ENCODE measurements at regions not wholly inside any gene's neighbourhood (a gene's known extent, or its start where the extent isn't known, plus 50 kb on each side); places are given as distances from the start of the nearest gene placed in this dataset.

DNA sequence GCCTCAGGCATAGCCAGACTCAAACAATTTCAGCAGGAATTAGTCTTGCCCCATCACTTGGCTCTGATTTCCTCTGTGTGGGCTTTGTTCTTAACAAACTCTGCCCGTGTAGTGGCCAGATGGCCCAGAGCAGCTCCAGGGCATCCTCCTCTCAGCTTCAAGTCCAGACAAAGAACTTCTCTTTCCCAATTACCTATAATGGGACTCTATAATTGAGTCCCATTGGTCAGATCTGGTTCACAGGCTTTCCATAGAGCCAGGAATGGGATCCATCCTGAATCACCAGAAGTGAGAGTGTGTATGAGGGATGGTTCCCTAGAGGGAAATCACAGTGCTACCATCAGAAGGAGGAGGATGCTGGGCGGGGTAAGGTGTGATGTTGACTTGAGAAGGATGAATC lies 515.8 kb downstream of the KIF4B start:
- TF ChIP-seq CTCF (IDR thresholded peaks at IDR 0.05) (no peak), POLR2A (IDR thresholded peaks at IDR 0.05) (no peak)
